22Rv1 (cell line): ENCODE measurements at regions not wholly inside any gene's neighbourhood (a gene's known extent, or its start where the extent isn't known, plus 50 kb on each side); places are given as distances from the start of the nearest gene placed in this dataset.

Experiments
- CTCF ChIP-seq: fragments of 450-650 bp; IDR thresholded peaks from 2 replicates; pipeline ENCODE4 v1.5.1; 2017; ENCODE audit warnings: mild to moderate bottlenecking
- ZFX ChIP-seq: fragments of 450-650 bp; IDR thresholded peaks from 2 replicates; pipeline ENCODE4 v1.6.1; 2017; ENCODE audit warnings: antibody characterized with exemption, borderline replicate concordance

- no peak for TF ChIP-seq CTCF
- TF ChIP-seq ZFX = no peak
These were observed 323.5 kb downstream of the PTTG2 start for GRCh38 chr4:38283724-38284123.
